Type B pancreatic cell (in vitro differentiated cells): ENCODE measurements at regions not wholly inside any gene's neighbourhood (a gene's known extent, or its start where the extent isn't known, plus 50 kb on each side); places are given as distances from the start of the nearest gene placed in this dataset.
"Not testable (repeated sequence)": the region's sequence is repeated elsewhere in the genome, so short reads cannot be mapped to it uniquely, and the experiment has no call there.

ENCODE experiments used
- DNase-seq: peaks from one replicate; pipeline ENCODE4 v3.0.0; 2021; ENCODE audit warnings: mixed read lengths; ENCODE audit not compliant: unreplicated experiment; ENCODE audit errors: extremely low spot score
- H3K27ac Mint-ChIP-seq: 2 replicates; pipeline ENCODE4 v1.8.0; 2021; ENCODE audit warnings: mild to moderate bottlenecking, mixed read lengths
- H3K27me3 Mint-ChIP-seq: 2 replicates; pipeline ENCODE4 v1.8.0; 2021; ENCODE audit warnings: mixed read lengths
- H3K36me3 Mint-ChIP-seq: 2 replicates; pipeline ENCODE4 v1.8.0; 2021; ENCODE audit warnings: mixed read lengths
- H3K4me1 Mint-ChIP-seq: one replicate; pipeline ENCODE4 v1.8.0; 2021; ENCODE audit warnings: mixed read lengths; ENCODE audit not compliant: unreplicated experiment
- H3K4me3 Mint-ChIP-seq: 2 replicates; pipeline ENCODE4 v1.8.0; 2021; ENCODE audit warnings: mild to moderate bottlenecking, mixed read lengths
- H3K9me3 Mint-ChIP-seq: 2 replicates; pipeline ENCODE4 v1.8.0; 2021; ENCODE audit warnings: mixed read lengths
- CTCF ChIP-seq: fragments of 200-600 bp; sonication (generic); conservative IDR thresholded peaks from 2 replicates; pipeline ENCODE4 v1.5.0; 2021; ENCODE audit warnings: antibody characterized with exemption, mild to moderate bottlenecking

DNA sequence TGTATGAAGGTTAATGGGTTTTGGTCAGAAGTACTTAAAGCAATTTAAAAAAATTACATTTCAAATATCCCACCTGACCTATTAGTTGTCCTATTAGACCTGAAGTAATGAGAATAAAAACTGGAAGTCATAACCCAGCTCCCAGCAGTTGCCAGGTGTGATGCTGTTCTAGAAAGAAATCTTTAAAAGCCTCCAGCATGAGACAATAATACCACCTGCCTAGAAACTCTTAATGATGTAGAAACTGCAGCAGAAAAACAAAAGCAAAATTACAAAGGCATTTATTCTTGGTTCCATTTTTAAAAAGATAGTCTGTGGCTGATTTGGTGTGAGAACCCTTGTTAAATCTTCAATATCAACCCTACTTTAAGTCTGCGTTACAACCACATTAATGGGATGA lies 1137.7 kb upstream of the TENM3 start:
- Mint-ChIP-seq H3K4me1 (no peaks in the 10 kb centered on the region), H3K27me3 (peaks cover 3% of the 10 kb centered on the region), H3K27ac (no peak overlapping the region), H3K4me3 (no peak overlapping the region), H3K9me3 (peaks cover 4% of the 10 kb centered on the region), H3K36me3 (no peaks in the 10 kb centered on the region)
- DNase-seq, result no peak
- TF ChIP-seq CTCF, result no peak

GRCh38 chr4:181106398-181106797 lies 1136.8 kb upstream of the TENM3 start:
- Mint-ChIP-seq H3K9me3 (peaks cover 4% of the 10 kb centered on the region), H3K27me3 (peaks cover 3% of the 10 kb centered on the region), H3K27ac (no peak overlapping the region), H3K36me3 (no peaks in the 10 kb centered on the region), H3K4me1 (no peaks in the 10 kb centered on the region), H3K4me3 (no peak overlapping the region)
- no peak for DNase-seq
- TF ChIP-seq CTCF, result no peak

DNA sequence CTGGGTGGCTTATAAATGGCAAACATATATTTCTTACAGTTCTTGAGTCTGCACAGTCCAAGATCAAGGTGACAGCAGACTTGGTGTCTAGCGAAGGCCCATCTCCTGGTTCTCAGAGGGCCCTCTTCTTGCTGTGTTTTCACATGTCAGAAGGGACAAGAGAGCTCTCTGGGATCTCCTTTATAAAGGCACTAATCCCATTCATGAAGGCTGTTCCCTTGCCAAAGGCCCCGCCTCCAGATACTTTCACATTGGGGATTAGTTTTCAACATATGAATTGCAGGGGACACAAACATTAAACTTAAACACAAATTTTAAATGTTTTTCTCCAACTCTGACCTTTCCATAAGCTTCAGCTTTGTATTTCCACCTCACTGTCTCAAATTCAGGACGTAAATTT lies 1135.0 kb upstream of the TENM3 start:
- Mint-ChIP-seq H3K27me3 (no peaks in the 10 kb centered on the region), H3K4me1 (no peaks in the 10 kb centered on the region), H3K27ac (no peak overlapping the region), H3K4me3 (no peak overlapping the region), H3K9me3 (peaks cover 9% of the 10 kb centered on the region), H3K36me3 (no peaks in the 10 kb centered on the region)
- TF ChIP-seq CTCF, result no peak
- no peak for DNase-seq

DNA sequence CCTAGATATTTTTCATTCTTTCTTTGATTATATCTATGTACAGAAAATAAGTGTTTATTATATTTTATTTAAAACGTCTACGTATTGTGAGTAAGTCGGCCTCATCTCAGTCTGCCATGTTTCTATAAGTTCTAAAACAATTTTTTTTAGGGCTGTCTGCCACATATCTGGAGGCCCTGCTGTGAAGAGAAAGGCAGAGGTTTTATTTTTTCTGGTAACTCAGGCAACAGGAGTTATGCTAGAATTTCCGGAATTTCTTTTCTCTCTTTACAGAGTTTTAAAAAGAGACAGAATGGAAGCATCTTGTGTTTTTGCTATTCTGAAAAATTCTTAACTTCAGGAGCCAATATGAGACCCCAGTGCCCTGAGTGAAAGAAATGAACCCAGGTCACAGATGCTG lies 1124.0 kb upstream of the TENM3 start:
- Mint-ChIP-seq H3K27me3 (no peaks in the 10 kb centered on the region), H3K27ac (no peak overlapping the region), H3K4me3 (no peak overlapping the region), H3K36me3 (no peaks in the 10 kb centered on the region), H3K4me1 (peaks cover 16% of the 10 kb centered on the region), H3K9me3 (no peaks in the 10 kb centered on the region)
- DNase-seq, result no peak
- no peak for TF ChIP-seq CTCF

DNA sequence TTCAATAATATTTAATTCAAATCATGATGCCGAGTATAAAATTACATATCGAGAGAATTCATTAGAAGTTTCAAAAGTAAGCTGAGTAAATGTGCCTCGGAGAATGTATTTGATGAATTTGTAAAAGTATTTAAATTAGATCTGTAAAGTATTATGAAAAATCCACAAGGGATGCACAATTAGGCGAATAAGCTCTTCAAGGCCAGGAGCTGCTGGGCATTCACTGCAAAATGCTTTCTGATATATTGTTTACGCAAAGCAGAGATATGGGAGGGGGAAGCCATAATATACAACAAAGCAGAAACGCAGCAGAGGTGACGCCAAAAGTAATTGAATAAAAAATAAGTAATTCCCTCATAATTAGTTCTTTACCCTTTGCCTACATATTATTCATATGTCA lies 1121.5 kb upstream of the TENM3 start:
- H3K9me3 Mint-ChIP-seq, result peaks cover 6% of the 10 kb centered on the region
- no peak overlapping the region for H3K4me3 Mint-ChIP-seq
- no peak for TF ChIP-seq CTCF
- H3K27me3 Mint-ChIP-seq, result no peaks in the 10 kb centered on the region
- H3K36me3 Mint-ChIP-seq, result no peaks in the 10 kb centered on the region
- no peak for DNase-seq
- peaks cover 16% of the 10 kb centered on the region for H3K4me1 Mint-ChIP-seq
- no peak overlapping the region for H3K27ac Mint-ChIP-seq

GRCh38 chr4:181127171-181127570 lies 1116.0 kb upstream of the TENM3 start:
- Mint-ChIP-seq H3K27me3 (no peaks in the 10 kb centered on the region), H3K9me3 (peaks cover 22% of the 10 kb centered on the region), H3K36me3 (peaks cover 8% of the 10 kb centered on the region), H3K4me3 (no peak overlapping the region), H3K27ac (no peak overlapping the region), H3K4me1 (peaks cover 11% of the 10 kb centered on the region)
- no peak for DNase-seq
- TF ChIP-seq CTCF, result no peak

- not testable (repeated sequence) for DNase-seq
These were observed 1112.9 kb upstream of the TENM3 start for GRCh38 chr4:181130317-181130716.

More at GRCh38 chr4:181130317-181130716, 1112.9 kb upstream of the TENM3 start:
- not testable (repeated sequence) for H3K4me1 Mint-ChIP-seq, H3K36me3 Mint-ChIP-seq, H3K4me3 Mint-ChIP-seq, H3K27me3 Mint-ChIP-seq, H3K27ac Mint-ChIP-seq
- peaks cover 22% of the 10 kb centered on the region for H3K9me3 Mint-ChIP-seq
